ENCODE measurements at regions not wholly inside any gene's neighbourhood (a gene's known extent, or its start where the extent isn't known, plus 50 kb on each side); places are given as distances from the start of the nearest gene placed in this dataset.

DNA sequence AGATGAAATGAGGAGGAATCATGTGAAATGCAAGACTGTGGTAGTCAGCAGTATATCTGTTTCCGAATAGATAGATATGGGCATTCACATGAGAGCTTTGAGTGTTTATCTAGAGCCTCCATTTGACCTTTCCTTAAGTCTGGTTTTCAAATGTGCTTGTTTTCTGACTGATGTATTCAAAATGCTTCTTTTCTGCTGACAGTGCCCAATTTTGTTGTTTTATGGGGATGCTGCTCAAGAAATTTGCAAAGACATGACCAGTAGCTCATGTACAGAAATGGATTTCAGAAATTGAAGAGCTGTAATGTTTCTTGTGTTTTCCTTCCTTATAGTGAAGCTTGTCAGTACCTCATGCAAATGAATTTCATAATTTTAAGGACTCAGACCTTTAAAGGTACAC, 903.4 kb upstream of the CDH8 start:
- H3K4me3 Mint-ChIP-seq = no peak overlapping the region
- no peak overlapping the region for H3K27ac Mint-ChIP-seq
- DNase-seq (ENCODE audit: low spot score in 2 of 2, unreplicated experiment in 2 of 2) = no peak
- TF ChIP-seq, protein P1, sequence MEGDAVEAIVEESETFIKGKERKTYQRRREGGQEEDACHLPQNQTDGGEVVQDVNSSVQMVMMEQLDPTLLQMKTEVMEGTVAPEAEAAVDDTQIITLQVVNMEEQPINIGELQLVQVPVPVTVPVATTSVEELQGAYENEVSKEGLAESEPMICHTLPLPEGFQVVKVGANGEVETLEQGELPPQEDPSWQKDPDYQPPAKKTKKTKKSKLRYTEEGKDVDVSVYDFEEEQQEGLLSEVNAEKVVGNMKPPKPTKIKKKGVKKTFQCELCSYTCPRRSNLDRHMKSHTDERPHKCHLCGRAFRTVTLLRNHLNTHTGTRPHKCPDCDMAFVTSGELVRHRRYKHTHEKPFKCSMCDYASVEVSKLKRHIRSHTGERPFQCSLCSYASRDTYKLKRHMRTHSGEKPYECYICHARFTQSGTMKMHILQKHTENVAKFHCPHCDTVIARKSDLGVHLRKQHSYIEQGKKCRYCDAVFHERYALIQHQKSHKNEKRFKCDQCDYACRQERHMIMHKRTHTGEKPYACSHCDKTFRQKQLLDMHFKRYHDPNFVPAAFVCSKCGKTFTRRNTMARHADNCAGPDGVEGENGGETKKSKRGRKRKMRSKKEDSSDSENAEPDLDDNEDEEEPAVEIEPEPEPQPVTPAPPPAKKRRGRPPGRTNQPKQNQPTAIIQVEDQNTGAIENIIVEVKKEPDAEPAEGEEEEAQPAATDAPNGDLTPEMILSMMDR (IDR thresholded peaks at IDR 0.05; ENCODE audit: unreplicated experiment) = no peak
- H3K36me3 Mint-ChIP-seq = no peaks in the 10 kb centered on the region
- no peaks in the 10 kb centered on the region for H3K27me3 Mint-ChIP-seq (ENCODE audit: low read depth)
- peaks cover 14% of the 10 kb centered on the region for H3K4me1 Mint-ChIP-seq
- no peaks in the 10 kb centered on the region for H3K9me3 Mint-ChIP-seq

DNA sequence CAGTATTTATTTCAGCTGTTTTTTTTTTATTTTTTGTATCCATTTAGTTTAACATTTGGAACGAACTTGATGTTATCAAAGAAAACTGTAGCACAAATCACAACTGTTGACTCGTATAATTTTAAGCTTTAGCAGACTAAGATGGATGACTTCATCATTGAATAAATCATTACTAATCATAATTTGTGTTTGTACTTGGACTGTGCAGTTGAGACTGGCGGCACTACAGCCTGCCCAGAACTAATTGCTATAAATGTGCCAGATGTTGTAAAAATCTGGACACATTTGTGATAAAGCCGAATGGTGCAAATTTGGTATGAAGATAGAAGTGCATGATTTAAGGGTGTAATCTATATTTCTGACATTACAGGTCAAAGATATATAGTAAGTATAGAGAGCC, 897.7 kb upstream of the CDH8 start:
- no peak overlapping the region for H3K4me3 Mint-ChIP-seq
- peaks cover 17% of the 10 kb centered on the region for H3K4me1 Mint-ChIP-seq
- no peak overlapping the region for H3K27ac Mint-ChIP-seq
- no peak for DNase-seq (ENCODE audit: low spot score in 2 of 2, unreplicated experiment in 2 of 2)
- peaks cover 5% of the 10 kb centered on the region for H3K27me3 Mint-ChIP-seq (ENCODE audit: low read depth)
- TF ChIP-seq, protein P1 (IDR thresholded peaks at IDR 0.05; ENCODE audit: unreplicated experiment) = no peak
- H3K9me3 Mint-ChIP-seq = no peaks in the 10 kb centered on the region
- H3K36me3 Mint-ChIP-seq = no peaks in the 10 kb centered on the region

DNA sequence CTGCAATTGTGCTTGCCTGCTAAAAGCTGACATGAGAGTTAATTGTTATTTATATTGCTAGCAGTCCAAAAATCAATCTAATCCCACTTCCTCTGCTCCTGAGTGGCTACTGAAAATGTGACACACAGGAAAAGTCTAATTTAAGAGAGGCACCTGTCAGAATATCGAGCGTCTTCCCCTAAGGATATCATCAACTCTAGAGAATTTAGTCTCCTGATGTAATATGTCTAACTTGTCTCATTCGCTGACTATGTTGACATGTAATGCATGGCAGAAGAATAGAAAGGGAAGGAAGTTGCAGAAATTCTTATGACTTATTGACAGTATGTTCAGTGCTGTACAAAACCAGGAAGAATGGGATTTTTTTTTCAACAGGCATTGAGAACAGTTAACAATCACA, 893.4 kb upstream of the CDH8 start:
- no peak for DNase-seq (ENCODE audit: low spot score in 2 of 2, unreplicated experiment in 2 of 2)
- no peak overlapping the region for H3K27ac Mint-ChIP-seq
- TF ChIP-seq, protein P1 (IDR thresholded peaks at IDR 0.05; ENCODE audit: unreplicated experiment) = no peak
- no peaks in the 10 kb centered on the region for H3K9me3 Mint-ChIP-seq
- H3K4me1 Mint-ChIP-seq = peaks cover 20% of the 10 kb centered on the region
- H3K36me3 Mint-ChIP-seq = no peaks in the 10 kb centered on the region
- H3K4me3 Mint-ChIP-seq = no peak overlapping the region
- H3K27me3 Mint-ChIP-seq (ENCODE audit: low read depth) = peaks cover 5% of the 10 kb centered on the region

DNA sequence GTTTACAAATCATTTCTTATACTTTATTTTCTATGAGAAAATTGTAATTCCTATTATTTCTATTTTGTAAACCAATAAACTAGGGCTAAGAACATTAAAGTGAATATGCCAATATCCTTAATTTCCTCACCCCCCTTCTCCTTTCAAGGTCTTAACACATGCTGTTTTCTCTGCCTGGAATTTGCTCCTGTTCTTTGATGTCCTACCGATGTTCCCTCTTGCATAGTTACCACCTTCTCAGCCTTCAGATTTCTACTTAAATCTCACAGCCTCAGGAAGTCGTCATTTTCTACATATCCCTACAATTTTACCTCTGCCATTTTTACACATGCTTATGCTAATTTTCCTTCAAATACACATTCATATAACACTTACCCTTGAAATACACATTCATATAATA, 890.9 kb upstream of the CDH8 start:
- peaks cover 12% of the 10 kb centered on the region for H3K4me1 Mint-ChIP-seq
- DNase-seq (ENCODE audit: low spot score in 2 of 2, unreplicated experiment in 2 of 2) = no peak
- no peaks in the 10 kb centered on the region for H3K9me3 Mint-ChIP-seq
- no peaks in the 10 kb centered on the region for H3K36me3 Mint-ChIP-seq
- TF ChIP-seq, protein P1 (IDR thresholded peaks at IDR 0.05; ENCODE audit: unreplicated experiment) = no peak
- H3K4me3 Mint-ChIP-seq = no peak overlapping the region
- H3K27me3 Mint-ChIP-seq (ENCODE audit: low read depth) = peaks cover 3% of the 10 kb centered on the region
- no peak overlapping the region for H3K27ac Mint-ChIP-seq

DNA sequence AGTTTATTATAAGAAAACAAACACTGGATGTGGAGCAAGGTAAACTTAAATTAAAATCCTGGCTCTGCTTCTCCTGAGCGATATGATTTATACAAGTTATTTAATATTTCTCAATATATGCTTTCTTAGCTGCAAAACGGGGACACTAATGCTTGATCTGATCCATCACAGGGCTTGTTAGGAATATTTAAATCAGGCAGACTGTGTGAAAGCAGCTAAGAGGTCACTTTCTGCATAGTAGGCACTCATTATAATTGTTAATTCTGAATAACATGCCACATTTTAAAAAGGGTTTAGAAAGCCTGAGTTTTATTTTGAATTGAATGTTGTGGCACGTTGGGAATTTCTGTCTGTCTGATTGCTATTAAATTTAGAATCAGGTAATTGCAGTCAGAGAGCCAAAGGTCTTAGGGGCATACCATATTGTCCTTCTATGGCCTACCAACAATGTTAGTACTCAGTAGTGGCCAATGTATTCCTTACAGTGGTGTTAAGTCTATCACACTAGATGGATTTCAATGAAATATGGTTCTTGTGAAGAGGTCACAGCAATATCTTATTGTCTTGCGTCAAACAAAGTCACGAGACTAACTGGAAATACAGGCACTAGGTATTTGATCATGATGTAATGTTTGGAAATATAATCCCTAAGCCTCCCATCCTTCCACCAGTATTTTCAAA, 890.0 kb upstream of the CDH8 start:
- Mint-ChIP-seq H3K9me3 (no peaks in the 10 kb centered on the region), H3K4me3 (no peak overlapping the region), H3K4me1 (peaks cover 12% of the 10 kb centered on the region), H3K27me3 (ENCODE audit: low read depth) (no peaks in the 10 kb centered on the region), H3K27ac (no peak overlapping the region), H3K36me3 (no peaks in the 10 kb centered on the region)
- TF ChIP-seq, protein P1 (IDR thresholded peaks at IDR 0.05; ENCODE audit: unreplicated experiment) = no peak
- DNase-seq (ENCODE audit: low spot score in 2 of 2, unreplicated experiment in 2 of 2) = no peak

DNA sequence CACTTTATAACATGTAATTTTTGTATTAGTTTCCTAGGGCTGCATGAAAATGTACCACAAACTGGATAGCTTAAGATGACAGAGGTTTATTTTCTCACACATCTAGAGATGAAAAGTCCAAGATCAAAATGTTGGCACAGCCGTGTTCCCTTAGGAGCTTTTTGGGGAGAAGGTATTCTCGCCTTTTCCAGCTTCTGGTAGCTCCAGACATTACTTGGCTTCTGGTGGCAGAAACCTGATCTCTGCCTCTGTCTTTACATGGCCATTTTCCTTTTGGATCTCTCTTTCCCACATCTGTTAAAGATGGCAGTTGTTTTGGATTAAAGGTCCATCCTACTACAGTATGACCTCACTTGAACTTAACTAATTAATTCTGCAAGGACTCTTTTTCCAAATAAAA, 885.7 kb upstream of the CDH8 start:
- no peak overlapping the region for H3K4me3 Mint-ChIP-seq
- TF ChIP-seq, protein P1 (IDR thresholded peaks at IDR 0.05; ENCODE audit: unreplicated experiment) = no peak
- H3K27ac Mint-ChIP-seq = no peak overlapping the region
- H3K27me3 Mint-ChIP-seq (ENCODE audit: low read depth) = no peaks in the 10 kb centered on the region
- H3K4me1 Mint-ChIP-seq = no peaks in the 10 kb centered on the region
- no peaks in the 10 kb centered on the region for H3K9me3 Mint-ChIP-seq
- H3K36me3 Mint-ChIP-seq = no peaks in the 10 kb centered on the region
- no peak for DNase-seq (ENCODE audit: low spot score in 2 of 2, unreplicated experiment in 2 of 2)

Measured in mesothelial cell of epicardium (in vitro differentiated cells).